H1 (cell line): ENCODE measurements at regions not wholly inside any gene's neighbourhood (a gene's known extent, or its start where the extent isn't known, plus 50 kb on each side); places are given as distances from the start of the nearest gene placed in this dataset.

Source experiments
- CTCF ChIA-PET: fragments of 300-600 bp; sonication (Branson Sonifier 250); formaldehyde crosslinking; loops from one replicate; lab custom pipeline; 2021; ENCODE audit not compliant: partially characterized antibody; lab: Charles Lee
- POLR2A ChIA-PET: fragments of 300-600 bp; sonication (Branson Sonifier 250); formaldehyde crosslinking; loops from one replicate; lab custom pipeline; 2021; ENCODE audit warnings: inconsistent platforms; ENCODE audit not compliant: partially characterized antibody; lab: Charles Lee
- DNase-seq, 2 experiments: peaks; one replicate each; pipeline versions ENCODE4 v3.0.0 to v3.0.0-alpha.2; 2010 to 2022; ENCODE audit warnings: low spot score in 2 of 2, low read depth in 1 of 2, mixed read lengths in 1 of 2
- FAIRE-seq: peaks from 2 replicates; lab custom pipeline; 2011; peaks lifted over from hg19 to GRCh38; lab: Jason Lieb, UNC
- H2AFZ ChIP-seq: 2 replicates; pipeline ENCODE4 v1.8.1; 2012; ENCODE audit warnings: low read length, inconsistent platforms
- H2AK5ac ChIP-seq: 2 replicates; pipeline ENCODE4 v1.6.1; 2013; ENCODE audit warnings: low read depth, low read length
- H2BK120ac ChIP-seq: replicated peaks from 2 replicates; pipeline ENCODE3; 2013; ENCODE audit warnings: low read depth, low read length, inconsistent platforms
- H2BK12ac ChIP-seq: 2 replicates; pipeline ENCODE4 v1.6.1; 2013; ENCODE audit warnings: low read depth, low read length
- H2BK15ac ChIP-seq: 2 replicates; pipeline ENCODE4 v1.6.1; 2013; ENCODE audit warnings: low read length
- H2BK20ac ChIP-seq: 2 replicates; pipeline ENCODE4 v1.6.1; 2013; ENCODE audit warnings: low read length
- H2BK5ac ChIP-seq: 2 replicates; pipeline ENCODE4 v1.6.1; 2013; ENCODE audit warnings: low read depth, low read length
- H3K14ac ChIP-seq: 2 replicates; pipeline ENCODE4 v1.6.1; 2013; ENCODE audit warnings: inconsistent platforms; ENCODE audit not compliant: insufficient read length
- H3K18ac ChIP-seq: 2 replicates; pipeline ENCODE4 v1.6.1; 2013; ENCODE audit warnings: low read length; ENCODE audit errors: extremely low read depth
- H3K23ac ChIP-seq: 2 replicates; pipeline ENCODE4 v1.6.1; 2013; ENCODE audit warnings: inconsistent platforms; ENCODE audit not compliant: insufficient read length
- H3K23me2 ChIP-seq: 2 replicates; pipeline ENCODE4 v1.6.1; 2013; ENCODE audit warnings: low read depth, low read length
- H3K27ac ChIP-seq: 2 replicates; pipeline ENCODE4 v1.6.1; 2011; ENCODE audit warnings: low read depth, low read length, inconsistent platforms
- H3K27me3 ChIP-seq, 4 experiments: replicated peaks in 1 of 4; 1 replicate in 1 of 4; 2 replicates in 3 of 4; pipeline versions ENCODE4 v1.6.1 to v1.8.1; 2011 to 2013; ENCODE audit warnings: low read length in 3 of 4, mild to moderate bottlenecking in 3 of 4, inconsistent platforms in 2 of 4, mixed read lengths in 2 of 4, moderate library complexity in 1 of 4; ENCODE audit not compliant: control insufficient read depth in 3 of 4, insufficient read depth in 3 of 4; ENCODE audit errors: extremely low read depth in 1 of 4
- H3K36me3 ChIP-seq, 4 experiments: 2 replicates each; pipeline versions ENCODE4 v1.6.1 to v1.8.1; 2011 to 2013; ENCODE audit warnings: mild to moderate bottlenecking in 4 of 4, low read length in 3 of 4, moderate library complexity in 2 of 4, control low read depth in 1 of 4, inconsistent platforms in 1 of 4; ENCODE audit not compliant: insufficient read depth in 4 of 4, control insufficient read depth in 2 of 4
- H3K4ac ChIP-seq: replicated peaks from 2 replicates; pipeline ENCODE3; 2013; ENCODE audit warnings: low read length, low read depth, mixed read lengths, inconsistent platforms; ENCODE audit not compliant: insufficient read length
- H3K4me1 ChIP-seq, 4 experiments: replicated peaks in 1 of 4; 1 replicate in 1 of 4; 2 replicates in 3 of 4; pipeline versions ENCODE4 v1.6.1 to v1.8.1; 2011 to 2013; ENCODE audit warnings: low read length in 3 of 4, inconsistent platforms in 2 of 4, mixed read lengths in 1 of 4; ENCODE audit not compliant: insufficient read depth in 4 of 4, control insufficient read depth in 3 of 4
- H3K4me2 ChIP-seq, 2 experiments: 2 replicates each; pipeline versions ENCODE4 v1.6.1 to v1.8.1; 2011 to 2013; ENCODE audit warnings: low read depth in 2 of 2, low read length in 2 of 2, control low read depth in 1 of 2, inconsistent platforms in 1 of 2, mild to moderate bottlenecking in 1 of 2; ENCODE audit not compliant: insufficient read depth in 1 of 2
- H3K4me3 ChIP-seq, 4 experiments: fragments of 200-600, 300-600 bp in 1 of 4; sonication (generic), shearing (Covaris generic), sonication (Bioruptor Twin) in 1 of 4; 2 replicates each; pipeline versions ENCODE4 v1.5.1 to v1.8.1; 2011 to 2016; ENCODE audit warnings: low read length in 4 of 4, low read depth in 3 of 4, control low read depth in 2 of 4, inconsistent platforms in 2 of 4, mild to moderate bottlenecking in 2 of 4, mixed read lengths in 1 of 4, moderate library complexity in 1 of 4; ENCODE audit not compliant: insufficient read depth in 2 of 4; ENCODE audit errors: extremely low read depth in 1 of 4
- H3K56ac ChIP-seq: replicated peaks from 2 replicates; pipeline ENCODE3; 2013; ENCODE audit warnings: low read depth, mild to moderate bottlenecking, mixed read lengths, low read length, inconsistent platforms; ENCODE audit not compliant: insufficient read length
- H3K79me1 ChIP-seq: 2 replicates; pipeline ENCODE4 v1.6.1; 2013; ENCODE audit warnings: low read depth, low read length, control low read depth
- H3K79me2 ChIP-seq, 2 experiments: 2 replicates each; pipeline versions ENCODE4 v1.6.1 to v1.8.1; 2012 to 2013; ENCODE audit warnings: low read length in 2 of 2, mild to moderate bottlenecking in 2 of 2, inconsistent platforms in 1 of 2; ENCODE audit not compliant: insufficient read depth in 2 of 2, control insufficient read depth in 1 of 2
- H3K9ac ChIP-seq, 4 experiments: replicated peaks in 1 of 4; 1 replicate in 1 of 4; 2 replicates in 3 of 4; pipeline versions ENCODE4 v1.6.1 to v1.8.1; 2011 to 2013; ENCODE audit warnings: low read depth in 3 of 4, low read length in 3 of 4, control low read depth in 2 of 4, mild to moderate bottlenecking in 2 of 4, moderate library complexity in 2 of 4, inconsistent platforms in 1 of 4; ENCODE audit errors: extremely low read depth in 1 of 4
- H3K9me3 ChIP-seq, 2 experiments: 2 replicates each; pipeline versions ENCODE4 v1.6.1 to v1.8.1; 2012 to 2013; ENCODE audit warnings: mild to moderate bottlenecking in 2 of 2, moderate library complexity in 2 of 2, control low read depth in 1 of 2, inconsistent platforms in 1 of 2, low read depth in 1 of 2, low read length in 1 of 2, mixed read lengths in 1 of 2; ENCODE audit not compliant: insufficient read depth in 2 of 2
- H4K20me1 ChIP-seq, 2 experiments: replicated peaks in 1 of 2; 2 replicates each; pipeline versions ENCODE3 to v1.8.1; 2011 to 2013; ENCODE audit warnings: inconsistent platforms in 2 of 2, low read length in 2 of 2, mild to moderate bottlenecking in 1 of 2; ENCODE audit not compliant: insufficient read depth in 2 of 2, control insufficient read depth in 1 of 2
- H4K5ac ChIP-seq: 2 replicates; pipeline ENCODE4 v1.6.1; 2013; ENCODE audit warnings: low read length, low read depth, mixed read lengths, inconsistent platforms; ENCODE audit not compliant: insufficient read length
- H4K8ac ChIP-seq: 2 replicates; pipeline ENCODE4 v1.8.0; 2013; ENCODE audit warnings: mild to moderate bottlenecking, moderate library complexity, low read length, inconsistent platforms; ENCODE audit not compliant: insufficient read depth; ENCODE audit errors: extremely low read depth
- H4K91ac ChIP-seq: replicated peaks from 2 replicates; pipeline ENCODE3; 2013; ENCODE audit warnings: low read length, mixed read lengths, inconsistent platforms; ENCODE audit not compliant: insufficient read length
- ATF3 ChIP-seq: IDR thresholded peaks from 2 replicates; pipeline ENCODE4 v1.6.1; 2011; ENCODE audit warnings: low read depth, mild to moderate bottlenecking, low read length; ENCODE audit not compliant: insufficient read depth
- CEBPB ChIP-seq: IDR thresholded peaks from 2 replicates; pipeline ENCODE4 v1.6.1; 2012; ENCODE audit warnings: low read depth, low read length
- E2F6 ChIP-seq: IDR thresholded peaks from 2 replicates; pipeline ENCODE4 v1.6.1; 2012; ENCODE audit warnings: inconsistent platforms
- SP2 ChIP-seq: IDR thresholded peaks from 2 replicates; pipeline ENCODE4 v1.6.1; 2012; ENCODE audit warnings: mild to moderate bottlenecking, low read length, inconsistent platforms
- SRF ChIP-seq: IDR thresholded peaks from 2 replicates; pipeline ENCODE4 v1.6.1; 2011; ENCODE audit warnings: mild to moderate bottlenecking, low read depth, low read length, moderate library complexity
- SUZ12 ChIP-seq: fragments of 200-600 bp; sonication (generic); IDR thresholded peaks from 2 replicates; pipeline ENCODE4 v1.6.1; 2012; ENCODE audit warnings: mild to moderate bottlenecking, inconsistent platforms, low read length, moderate library complexity, mixed read lengths
- TF ChIP-seq, protein P1 (sequence below): IDR thresholded peaks from 2 replicates; pipeline ENCODE4 v1.6.1; 2012; ENCODE audit warnings: inconsistent platforms

GRCh38 chr13:80814541-80814940 lies 473.6 kb upstream of the SPRY2 start:
- Histone ChIP-seq H2AK5ac (no peak overlapping the region), H3K4ac (no peak overlapping the region), H4K5ac (no peak overlapping the region), H2BK5ac (no peak overlapping the region), H3K14ac (no peak overlapping the region), H3K18ac (no peak overlapping the region), H3K4me1 (no peaks in the 10 kb centered on the region), H3K23me2 (no peaks in the 10 kb centered on the region), H3K36me3 (no peaks in the 10 kb centered on the region; a peak in 1 of 8 replicates), H4K8ac (no peak overlapping the region), H3K4me3 (no peak overlapping the region), H3K9me3 (peaks cover 0 to 11% of the 10 kb centered on the region in 2 experiments; a peak in 2 of 4 replicates), H3K27ac (no peak overlapping the region), H2BK20ac (no peak overlapping the region), H3K9ac (no peak overlapping the region), H3K79me1 (no peaks in the 10 kb centered on the region), H2AFZ (no peak overlapping the region), H2BK15ac (no peak overlapping the region), H2BK120ac (no peak overlapping the region), H2BK12ac (no peak overlapping the region), H3K27me3 (no peaks in the 10 kb centered on the region), H3K23ac (no peak overlapping the region), H4K91ac (no peak overlapping the region), H4K20me1 (no peaks in the 10 kb centered on the region), H3K56ac (no peak overlapping the region), H3K79me2 (no peaks in the 10 kb centered on the region), H3K4me2 (no peak overlapping the region)
- ChIA-PET CTCF (interaction anchor here (0.6 kb wide), 1 partner anchor 312 kb away, joined by 3 read pairs; no protein-coding TSS in a partner anchor), POLR2A (no interaction called here)
- DNase-seq = no peak
- no peak for FAIRE-seq
- TF ChIP-seq ATF3 = no peak
- no peak for TF ChIP-seq SP2
- TF ChIP-seq SRF = no peak
- no peak for TF ChIP-seq CEBPB
- no peak for TF ChIP-seq E2F6
- TF ChIP-seq, protein P1, sequence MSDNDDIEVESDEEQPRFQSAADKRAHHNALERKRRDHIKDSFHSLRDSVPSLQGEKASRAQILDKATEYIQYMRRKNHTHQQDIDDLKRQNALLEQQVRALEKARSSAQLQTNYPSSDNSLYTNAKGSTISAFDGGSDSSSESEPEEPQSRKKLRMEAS = no peak
- TF ChIP-seq SUZ12 = no peak
